ENCODE measurements at regions not wholly inside any gene's neighbourhood (a gene's known extent, or its start where the extent isn't known, plus 50 kb on each side); places are given as distances from the start of the nearest gene placed in this dataset.
"Not testable (repeated sequence)": the region's sequence is repeated elsewhere in the genome, so short reads cannot be mapped to it uniquely, and the experiment has no call there.

DNA sequence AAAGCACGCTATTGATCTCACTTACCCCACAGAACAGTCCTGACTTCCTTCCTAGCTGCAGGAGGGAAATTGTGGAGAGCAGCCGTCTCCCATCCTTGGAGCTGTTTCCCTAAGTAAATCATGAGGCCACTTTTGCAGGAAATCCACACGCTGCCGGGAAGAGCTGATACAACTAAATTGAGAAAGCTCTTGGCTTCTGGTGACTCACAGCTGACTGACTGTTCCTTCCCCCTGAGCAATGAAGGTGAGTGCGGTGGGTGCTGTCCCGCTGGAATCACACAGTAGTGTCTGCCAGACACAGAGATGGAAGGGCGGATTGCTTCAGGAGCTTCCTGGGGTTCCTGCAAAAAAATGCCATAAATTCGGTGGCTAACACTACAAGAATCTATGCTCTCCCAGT lies 268.9 kb downstream of the ASMT start:
- no peak for TF ChIP-seq EZH2phosphoT487 (IDR thresholded peaks at IDR 0.05; ENCODE audit: borderline replicate concordance)
- TF ChIP-seq, protein P1, sequence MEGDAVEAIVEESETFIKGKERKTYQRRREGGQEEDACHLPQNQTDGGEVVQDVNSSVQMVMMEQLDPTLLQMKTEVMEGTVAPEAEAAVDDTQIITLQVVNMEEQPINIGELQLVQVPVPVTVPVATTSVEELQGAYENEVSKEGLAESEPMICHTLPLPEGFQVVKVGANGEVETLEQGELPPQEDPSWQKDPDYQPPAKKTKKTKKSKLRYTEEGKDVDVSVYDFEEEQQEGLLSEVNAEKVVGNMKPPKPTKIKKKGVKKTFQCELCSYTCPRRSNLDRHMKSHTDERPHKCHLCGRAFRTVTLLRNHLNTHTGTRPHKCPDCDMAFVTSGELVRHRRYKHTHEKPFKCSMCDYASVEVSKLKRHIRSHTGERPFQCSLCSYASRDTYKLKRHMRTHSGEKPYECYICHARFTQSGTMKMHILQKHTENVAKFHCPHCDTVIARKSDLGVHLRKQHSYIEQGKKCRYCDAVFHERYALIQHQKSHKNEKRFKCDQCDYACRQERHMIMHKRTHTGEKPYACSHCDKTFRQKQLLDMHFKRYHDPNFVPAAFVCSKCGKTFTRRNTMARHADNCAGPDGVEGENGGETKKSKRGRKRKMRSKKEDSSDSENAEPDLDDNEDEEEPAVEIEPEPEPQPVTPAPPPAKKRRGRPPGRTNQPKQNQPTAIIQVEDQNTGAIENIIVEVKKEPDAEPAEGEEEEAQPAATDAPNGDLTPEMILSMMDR (conservative IDR thresholded peaks at IDR 0.05; ENCODE audit: low read length), result no peak
- Histone ChIP-seq H3F3A (ENCODE audit: low read depth) (no peaks in the 10 kb centered on the region), H3K4me2 (ENCODE audit: low read depth, low read length, poor library complexity, severe bottlenecking) (no peak overlapping the region), H3K9me2 (replicated peaks; ENCODE audit: low read depth, low read length) (no peaks in the 10 kb centered on the region), H3K9me3 (ENCODE audit: insufficient read depth, low read depth, low read length) (no peaks in the 10 kb centered on the region), H3K27me3 (ENCODE audit: insufficient read depth, low read length, poor library complexity, severe bottlenecking) (no peaks in the 10 kb centered on the region), H4K20me1 (ENCODE audit: insufficient read depth, low read length, poor library complexity, severe bottlenecking) (no peaks in the 10 kb centered on the region), H3K36me3 (ENCODE audit: insufficient read depth, low read length) (no peaks in the 10 kb centered on the region), H3K79me2 (ENCODE audit: insufficient read depth, low read length) (no peaks in the 10 kb centered on the region), H3K4me1 (ENCODE audit: insufficient read depth, low read length, poor library complexity, severe bottlenecking) (no peaks in the 10 kb centered on the region), H2AFZ (ENCODE audit: low read length) (no peak overlapping the region), H3K9ac (ENCODE audit: low read depth, low read length, poor library complexity, severe bottlenecking) (no peak overlapping the region), H3K4me3 (ENCODE audit: low read length, poor library complexity, severe bottlenecking) (no peak overlapping the region)

DNA sequence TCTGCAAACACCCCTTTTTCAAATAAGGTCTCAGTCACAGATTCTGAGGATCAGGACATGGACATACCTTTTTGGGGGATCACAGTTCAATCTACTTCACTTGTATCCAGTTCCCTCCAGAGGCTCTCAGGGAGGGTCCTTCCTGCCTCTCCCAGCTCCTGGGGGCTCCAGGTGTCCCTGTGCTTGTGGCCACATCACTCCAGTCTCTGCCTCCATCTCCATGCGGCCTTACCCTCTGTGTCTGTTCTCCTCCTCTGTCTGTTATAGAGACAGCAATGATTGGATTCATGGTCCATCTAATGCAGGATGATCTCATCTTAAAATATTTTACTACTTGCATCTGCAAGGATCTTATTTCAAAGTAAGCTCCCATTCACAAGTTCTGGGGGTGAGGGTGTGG lies 269.6 kb downstream of the ASMT start:
- H3K36me3 ChIP-seq (ENCODE audit: insufficient read depth, low read length), result no peaks in the 10 kb centered on the region
- TF ChIP-seq, protein P1 (conservative IDR thresholded peaks at IDR 0.05; ENCODE audit: low read length), result no peak
- TF ChIP-seq EZH2phosphoT487 (IDR thresholded peaks at IDR 0.05; ENCODE audit: borderline replicate concordance), result no peak
- H4K20me1 ChIP-seq (ENCODE audit: insufficient read depth, low read length, poor library complexity, severe bottlenecking), result no peaks in the 10 kb centered on the region
- H3K27me3 ChIP-seq (ENCODE audit: insufficient read depth, low read length, poor library complexity, severe bottlenecking), result no peaks in the 10 kb centered on the region
- H2AFZ ChIP-seq (ENCODE audit: low read length), result no peak overlapping the region
- no peaks in the 10 kb centered on the region for H3K4me1 ChIP-seq (ENCODE audit: insufficient read depth, low read length, poor library complexity, severe bottlenecking)
- H3K9me3 ChIP-seq (ENCODE audit: insufficient read depth, low read depth, low read length), result no peaks in the 10 kb centered on the region
- no peaks in the 10 kb centered on the region for H3F3A ChIP-seq (ENCODE audit: low read depth)
- H3K9me2 ChIP-seq (replicated peaks; ENCODE audit: low read depth, low read length), result no peaks in the 10 kb centered on the region
- no peak overlapping the region for H3K4me2 ChIP-seq (ENCODE audit: low read depth, low read length, poor library complexity, severe bottlenecking)
- H3K4me3 ChIP-seq (ENCODE audit: low read length, poor library complexity, severe bottlenecking), result no peak overlapping the region
- no peak overlapping the region for H3K9ac ChIP-seq (ENCODE audit: low read depth, low read length, poor library complexity, severe bottlenecking)
- H3K79me2 ChIP-seq (ENCODE audit: insufficient read depth, low read length), result no peaks in the 10 kb centered on the region

DNA sequence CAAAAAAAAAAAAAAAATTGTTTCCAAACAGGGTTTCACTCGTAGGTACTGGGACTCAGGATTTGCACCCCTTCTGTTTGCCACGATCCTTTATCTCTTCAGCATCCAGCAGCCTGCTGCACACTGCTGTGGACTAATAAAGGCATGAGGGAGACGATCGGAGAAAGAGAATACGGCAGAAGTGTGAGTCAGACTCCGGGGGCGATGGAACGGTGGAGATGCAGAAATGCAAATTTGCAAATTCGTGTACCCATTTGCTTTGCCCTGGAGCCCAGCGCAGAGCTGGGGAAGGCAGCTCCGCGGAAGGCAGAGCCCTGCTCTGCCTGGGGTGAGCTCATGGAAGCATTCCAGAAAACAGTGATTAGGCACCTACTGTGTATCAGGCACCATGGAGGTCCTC lies 270.3 kb downstream of the ASMT start:
- Histone ChIP-seq H3K9ac (ENCODE audit: low read depth, low read length, poor library complexity, severe bottlenecking) (no peak overlapping the region), H3K27me3 (ENCODE audit: insufficient read depth, low read length, poor library complexity, severe bottlenecking) (no peaks in the 10 kb centered on the region), H2AFZ (ENCODE audit: low read length) (no peak overlapping the region), H3K9me2 (replicated peaks; ENCODE audit: low read depth, low read length) (no peaks in the 10 kb centered on the region), H3K36me3 (ENCODE audit: insufficient read depth, low read length) (no peaks in the 10 kb centered on the region), H4K20me1 (ENCODE audit: insufficient read depth, low read length, poor library complexity, severe bottlenecking) (no peaks in the 10 kb centered on the region), H3K79me2 (ENCODE audit: insufficient read depth, low read length) (no peaks in the 10 kb centered on the region), H3K4me1 (ENCODE audit: insufficient read depth, low read length, poor library complexity, severe bottlenecking) (no peaks in the 10 kb centered on the region), H3F3A (ENCODE audit: low read depth) (no peaks in the 10 kb centered on the region), H3K4me2 (ENCODE audit: low read depth, low read length, poor library complexity, severe bottlenecking) (no peak overlapping the region), H3K9me3 (ENCODE audit: insufficient read depth, low read depth, low read length) (no peaks in the 10 kb centered on the region), H3K4me3 (ENCODE audit: low read length, poor library complexity, severe bottlenecking) (no peak overlapping the region)
- TF ChIP-seq EZH2phosphoT487 (IDR thresholded peaks at IDR 0.05; ENCODE audit: borderline replicate concordance), result no peak
- TF ChIP-seq, protein P1 (conservative IDR thresholded peaks at IDR 0.05; ENCODE audit: low read length), result no peak

DNA sequence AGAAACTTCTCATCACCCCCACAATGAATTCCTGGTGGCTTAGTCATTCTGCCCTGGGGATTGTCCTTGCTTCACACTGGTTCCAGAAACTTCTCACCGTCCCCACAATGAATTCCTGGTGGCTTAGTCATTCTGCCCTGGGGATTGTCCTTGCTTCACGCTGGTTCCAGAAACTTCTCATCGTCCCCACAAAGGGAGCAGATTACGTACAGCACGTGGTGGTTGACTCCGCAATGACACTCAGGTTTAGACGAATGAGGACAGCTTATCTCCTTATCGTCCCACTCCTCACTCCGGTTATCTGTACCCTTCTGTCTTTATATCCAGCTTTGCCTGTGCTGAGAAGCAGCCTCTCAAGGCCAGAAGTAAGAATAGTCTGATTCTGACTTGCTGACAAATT lies 273.4 kb downstream of the ASMT start:
- not testable (repeated sequence) for H3K4me2 ChIP-seq (ENCODE audit: low read depth, low read length, poor library complexity, severe bottlenecking); H3K9ac ChIP-seq (ENCODE audit: low read depth, low read length, poor library complexity, severe bottlenecking); H3K9me3 ChIP-seq (ENCODE audit: insufficient read depth, low read depth, low read length); H3K9me2 ChIP-seq (replicated peaks; ENCODE audit: low read depth, low read length); H3K4me3 ChIP-seq (ENCODE audit: low read length, poor library complexity, severe bottlenecking); H2AFZ ChIP-seq (ENCODE audit: low read length); H3F3A ChIP-seq (ENCODE audit: low read depth); H3K36me3 ChIP-seq (ENCODE audit: insufficient read depth, low read length); H3K4me1 ChIP-seq (ENCODE audit: insufficient read depth, low read length, poor library complexity, severe bottlenecking); H3K27me3 ChIP-seq (ENCODE audit: insufficient read depth, low read length, poor library complexity, severe bottlenecking); H4K20me1 ChIP-seq (ENCODE audit: insufficient read depth, low read length, poor library complexity, severe bottlenecking); H3K79me2 ChIP-seq (ENCODE audit: insufficient read depth, low read length)

Data from Loucy (cell line).